ENCODE measurements at regions not wholly inside any gene's neighbourhood (a gene's known extent, or its start where the extent isn't known, plus 50 kb on each side); places are given as distances from the start of the nearest gene placed in this dataset.

GRCh38 chr6:137631323-137631722 lies 137.1 kb upstream of the OLIG3 start:
- no peak for TF ChIP-seq CTCF (IDR thresholded peaks at IDR 0.05; ENCODE audit: insufficient read depth, low read length)
- TF ChIP-seq REST (IDR thresholded peaks at IDR 0.05; ENCODE audit: insufficient replicate concordance, low read depth): no peak

All from HL-60 (cell line).